Left lung (tissue), 4 donors: ENCODE measurements at regions not wholly inside any gene's neighbourhood (a gene's known extent, or its start where the extent isn't known, plus 50 kb on each side); places are given as distances from the start of the nearest gene placed in this dataset.
"Not testable (repeated sequence)": the region's sequence is repeated elsewhere in the genome, so short reads cannot be mapped to it uniquely, and the experiment has no call there.

Experiments
- ATAC-seq: fragments of 200-7000 bp; cut with Tn5 transposase; one replicate; pipeline ENCODE4 v1.9.1; 2020; ENCODE audit warnings: moderate library complexity
- DNase-seq, 4 donors: peaks; one replicate each; pipeline ENCODE4 v3.0.0-alpha.2; 2013 to 2020
- H3K27ac ChIP-seq, 2 donors: fragments of 200-600 bp; sonication (generic) in 1 of 2; one replicate each; pipeline versions ENCODE4 v1.5.0 to v1.8.0; 2020 to 2021
- H3K27me3 ChIP-seq, 2 donors: fragments of 200-600 bp; sonication (generic) in 1 of 2; one replicate each; pipeline versions ENCODE4 v1.5.0 to v1.8.0; 2020 to 2021
- H3K36me3 ChIP-seq, 2 donors: fragments of 200-600 bp; sonication (generic) in 1 of 2; one replicate each; pipeline versions ENCODE4 v1.5.0 to v1.8.0; 2020 to 2021
- H3K4me1 ChIP-seq, 2 donors: fragments of 200-600 bp; one replicate each; pipeline ENCODE4 v1.8.0; 2021
- H3K4me3 ChIP-seq, 2 donors: fragments of 200-600 bp; sonication (generic) in 1 of 2; one replicate each; pipeline versions ENCODE4 v1.5.0 to v1.8.0; 2020 to 2021; ENCODE audit warnings: mild to moderate bottlenecking in 1 of 2
- H3K9me3 ChIP-seq, 2 donors: fragments of 200-600 bp; sonication (generic) in 1 of 2; one replicate each; pipeline versions ENCODE4 v1.5.0 to v1.8.0; 2020 to 2021
- intact Hi-C, 2 donors: fragments of 100-400 bp; cut with DNase I; formaldehyde crosslinking; loops; one replicate each; pipeline versions ENCODE4 v1.11.2 to v1.14.2; 2022
- TF ChIP-seq, protein P1 (sequence below), 2 donors: fragments of 200-600 bp; sonication (generic) in 1 of 2; IDR thresholded peaks; one replicate each; pipeline versions ENCODE4 v1.5.0 to v1.8.0; 2021; ENCODE audit warnings: antibody characterized with exemption in 2 of 2
- donor health status: DM: no; HTN: yes; CAD: no.
- donor health status: DM: no; HTN: no; CAD: no.

DNA sequence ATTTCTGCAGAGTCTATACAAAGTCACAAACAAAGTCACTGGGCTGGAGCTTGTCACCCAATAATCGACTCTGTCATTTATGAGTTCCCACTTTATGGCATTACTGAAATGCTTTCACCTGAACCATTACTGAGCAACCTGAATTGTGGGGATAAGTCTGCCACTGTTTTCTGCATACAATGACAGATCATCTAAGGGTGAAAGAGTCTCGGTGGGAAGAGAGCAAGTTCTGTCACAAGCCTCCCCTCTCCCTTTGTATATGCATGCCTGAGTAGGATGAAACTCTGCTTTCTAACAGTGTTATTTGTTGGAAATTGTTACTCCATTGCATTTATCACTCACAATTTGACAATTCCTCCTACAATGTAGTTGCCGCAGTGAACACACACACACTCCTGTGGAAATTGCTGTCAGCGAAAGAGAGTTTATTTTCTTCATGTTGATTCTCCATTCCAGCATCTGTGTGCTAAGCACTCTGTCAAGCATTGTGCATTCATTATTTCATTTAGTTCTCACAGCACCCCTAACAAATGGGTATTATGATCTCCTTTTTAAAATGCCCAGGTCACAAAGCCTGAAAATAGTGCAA is 1732.4 kb upstream of the CDH6 start:
- no peaks in the 10 kb centered on the region for H3K27me3 ChIP-seq
- no peak overlapping the region for H3K4me3 ChIP-seq
- H3K9me3 ChIP-seq: peaks cover 0 to 6% of the 10 kb centered on the region in 2 donors
- TF ChIP-seq, protein P1, sequence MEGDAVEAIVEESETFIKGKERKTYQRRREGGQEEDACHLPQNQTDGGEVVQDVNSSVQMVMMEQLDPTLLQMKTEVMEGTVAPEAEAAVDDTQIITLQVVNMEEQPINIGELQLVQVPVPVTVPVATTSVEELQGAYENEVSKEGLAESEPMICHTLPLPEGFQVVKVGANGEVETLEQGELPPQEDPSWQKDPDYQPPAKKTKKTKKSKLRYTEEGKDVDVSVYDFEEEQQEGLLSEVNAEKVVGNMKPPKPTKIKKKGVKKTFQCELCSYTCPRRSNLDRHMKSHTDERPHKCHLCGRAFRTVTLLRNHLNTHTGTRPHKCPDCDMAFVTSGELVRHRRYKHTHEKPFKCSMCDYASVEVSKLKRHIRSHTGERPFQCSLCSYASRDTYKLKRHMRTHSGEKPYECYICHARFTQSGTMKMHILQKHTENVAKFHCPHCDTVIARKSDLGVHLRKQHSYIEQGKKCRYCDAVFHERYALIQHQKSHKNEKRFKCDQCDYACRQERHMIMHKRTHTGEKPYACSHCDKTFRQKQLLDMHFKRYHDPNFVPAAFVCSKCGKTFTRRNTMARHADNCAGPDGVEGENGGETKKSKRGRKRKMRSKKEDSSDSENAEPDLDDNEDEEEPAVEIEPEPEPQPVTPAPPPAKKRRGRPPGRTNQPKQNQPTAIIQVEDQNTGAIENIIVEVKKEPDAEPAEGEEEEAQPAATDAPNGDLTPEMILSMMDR (IDR thresholded peaks at IDR 0.05): no peak
- DNase-seq (no peak), ATAC-seq (no peak)
- H3K4me1 ChIP-seq: no peaks in the 10 kb centered on the region
- H3K36me3 ChIP-seq: no peaks in the 10 kb centered on the region
- intact Hi-C loops: no loop called here
- no peak overlapping the region for H3K27ac ChIP-seq

DNA sequence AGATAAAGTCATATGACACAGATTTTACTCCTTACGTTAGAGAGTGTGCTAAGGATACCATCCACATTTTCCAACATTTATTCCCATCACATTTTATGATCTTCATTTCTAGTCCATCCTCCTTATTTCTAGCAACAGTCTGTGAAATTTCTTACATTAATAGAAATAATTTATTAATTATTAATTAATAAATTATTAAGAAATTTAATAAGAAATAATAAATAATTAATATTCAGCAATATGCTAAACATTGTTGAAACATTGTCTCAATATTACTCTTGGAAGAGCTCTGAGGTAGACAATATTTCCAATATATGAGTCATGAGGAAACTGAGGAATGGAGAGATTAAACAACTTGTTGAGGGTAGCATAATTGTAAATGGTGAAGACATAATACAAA is 1742.5 kb upstream of the CDH6 start:
- DNase-seq, H3K36me3 ChIP-seq, H3K9me3 ChIP-seq, H3K27me3 ChIP-seq, H3K4me3 ChIP-seq, ATAC-seq, H3K4me1 ChIP-seq, H3K27ac ChIP-seq, intact Hi-C loops: not testable (repeated sequence)

DNA sequence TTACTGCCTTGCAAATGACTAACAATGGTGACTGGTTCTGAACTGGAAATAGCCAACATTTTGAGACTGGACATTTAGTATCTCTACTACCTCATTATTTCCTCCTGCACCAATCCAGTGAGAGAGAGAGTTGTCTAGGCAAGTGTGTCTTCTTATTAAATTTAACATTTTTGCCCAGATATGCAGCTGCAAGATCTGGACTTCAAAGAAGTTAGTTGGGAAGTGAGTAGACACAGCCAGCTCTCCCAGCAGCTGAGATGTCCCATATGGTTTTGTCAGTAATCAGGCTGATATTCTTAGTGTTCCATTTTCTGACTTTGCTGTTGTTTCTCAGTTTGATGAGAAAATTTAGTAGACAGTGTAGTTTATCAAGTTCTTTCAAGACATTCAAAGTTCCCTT is 1778.8 kb upstream of the CDH6 start:
- intact Hi-C loops: no loop called here
- H3K4me3 ChIP-seq: no peak overlapping the region
- ATAC-seq: no peak
- no peaks in the 10 kb centered on the region for H3K36me3 ChIP-seq
- DNase-seq: no peak
- TF ChIP-seq, protein P1 (IDR thresholded peaks at IDR 0.05): no peak
- peaks cover 0 to 2% of the 10 kb centered on the region in 2 donors for H3K9me3 ChIP-seq
- H3K4me1 ChIP-seq: no peaks in the 10 kb centered on the region
- H3K27me3 ChIP-seq: no peaks in the 10 kb centered on the region
- H3K27ac ChIP-seq: no peak overlapping the region

GRCh38 chr5:29412979-29413378 is 1780.5 kb upstream of the CDH6 start:
- peaks cover 0 to 5% of the 10 kb centered on the region in 2 donors for H3K9me3 ChIP-seq
- ATAC-seq: no peak
- no peak for DNase-seq
- H3K4me1 ChIP-seq: no peaks in the 10 kb centered on the region
- no peak overlapping the region for H3K4me3 ChIP-seq
- TF ChIP-seq, protein P1 (IDR thresholded peaks at IDR 0.05): no peak
- intact Hi-C loops: no loop called here
- no peak overlapping the region for H3K27ac ChIP-seq
- no peaks in the 10 kb centered on the region for H3K27me3 ChIP-seq
- H3K36me3 ChIP-seq: no peaks in the 10 kb centered on the region

- TF ChIP-seq, protein P1 (IDR thresholded peaks at IDR 0.05): no peak
- Histone ChIP-seq H3K4me1 (no peaks in the 10 kb centered on the region), H3K9me3 (peaks cover 0 to 52% of the 10 kb centered on the region in 2 donors), H3K27ac (no peak overlapping the region), H3K4me3 (no peak overlapping the region), H3K36me3 (no peaks in the 10 kb centered on the region), H3K27me3 (no peaks in the 10 kb centered on the region)
- ATAC-seq (no peak), DNase-seq (no peak)
- intact Hi-C loops: no loop called here
These were observed 1791.2 kb upstream of the CDH6 start for GRCh38 chr5:29402270-29402669.

GRCh38 chr5:29389993-29390392 is 1803.5 kb upstream of the CDH6 start:
- DNase-seq (no peak), ATAC-seq (no peak)
- intact Hi-C loops: no loop called here
- H3K4me3 ChIP-seq: no peak overlapping the region
- no peaks in the 10 kb centered on the region for H3K4me1 ChIP-seq
- TF ChIP-seq, protein P1 (IDR thresholded peaks at IDR 0.05): no peak
- peaks cover 0 to 40% of the 10 kb centered on the region in 2 donors for H3K9me3 ChIP-seq
- no peak overlapping the region for H3K27ac ChIP-seq
- no peaks in the 10 kb centered on the region for H3K27me3 ChIP-seq
- no peaks in the 10 kb centered on the region for H3K36me3 ChIP-seq
